HG03159 (cell line): ENCODE measurements at regions not wholly inside any gene's neighbourhood (a gene's known extent, or its start where the extent isn't known, plus 50 kb on each side); places are given as distances from the start of the nearest gene placed in this dataset.

Source experiments
- ATAC-seq: cut with Tn5 transposase; IDR thresholded peaks from one replicate; pipeline ENCODE4 v1.9.1; 2021; ENCODE audit warnings: mild to moderate bottlenecking, moderate library complexity; ENCODE audit not compliant: unreplicated experiment

- ATAC-seq, result no peak
These were observed 178.1 kb upstream of the VEGFC start for GRCh38 chr4:176970853-176971252.

- no peak for ATAC-seq
These were observed 178.9 kb upstream of the VEGFC start for GRCh38 chr4:176971576-176972115.

GRCh38 chr4:176979416-176979815 is 186.7 kb upstream of the VEGFC start:
- ATAC-seq, result no peak

- ATAC-seq, result no peak
These were observed 188.4 kb upstream of the VEGFC start for GRCh38 chr4:176981074-176981473.

- no peak for ATAC-seq
These were observed 188.8 kb upstream of the VEGFC start for GRCh38 chr4:176981551-176981950.

- no peak for ATAC-seq
These were observed 195.5 kb upstream of the VEGFC start for GRCh38 chr4:176988226-176988625.

- no peak for ATAC-seq
These were observed 196.5 kb upstream of the VEGFC start for GRCh38 chr4:176989186-176989585.

- ATAC-seq, result no peak
These were observed 207.3 kb upstream of the VEGFC start for GRCh38 chr4:176999935-177000543.

- no peak for ATAC-seq
These were observed 208.8 kb upstream of the VEGFC start for GRCh38 chr4:177001271-177002175.

GRCh38 chr4:177005674-177006230 is 213.0 kb upstream of the VEGFC start:
- no peak for ATAC-seq

- no peak for ATAC-seq
These were observed 213.6 kb upstream of the VEGFC start for GRCh38 chr4:177006331-177006730.

GRCh38 chr4:177008071-177008835 is 215.5 kb upstream of the VEGFC start:
- no peak for ATAC-seq

GRCh38 chr4:177008836-177009501 is 216.2 kb upstream of the VEGFC start:
- no peak for ATAC-seq

- ATAC-seq, result no peak
These were observed 217.7 kb upstream of the VEGFC start for GRCh38 chr4:177010418-177010817.

GRCh38 chr4:177012918-177013545 is 220.3 kb upstream of the VEGFC start:
- ATAC-seq, result no peak

GRCh38 chr4:177016541-177017141 is 223.9 kb upstream of the VEGFC start:
- ATAC-seq, result no peak

GRCh38 chr4:177023951-177024350 is 231.2 kb upstream of the VEGFC start:
- ATAC-seq, result no peak

- ATAC-seq, result no peak
These were observed 239.6 kb upstream of the VEGFC start for GRCh38 chr4:177032341-177032740.

- no peak for ATAC-seq
These were observed 240.4 kb upstream of the VEGFC start for GRCh38 chr4:177033135-177033534.

- ATAC-seq, result no peak
These were observed 240.9 kb upstream of the VEGFC start for GRCh38 chr4:177033632-177034031.
